ENCODE measurements at regions not wholly inside any gene's neighbourhood (a gene's known extent, or its start where the extent isn't known, plus 50 kb on each side); places are given as distances from the start of the nearest gene placed in this dataset.
"Not testable (repeated sequence)": the region's sequence is repeated elsewhere in the genome, so short reads cannot be mapped to it uniquely, and the experiment has no call there.

- no peak for DNase-seq
These were observed 539.9 kb downstream of the ZNF608 start for GRCh38 chr5:124206540-124206939.

- DNase-seq = no peak
These were observed 543.1 kb downstream of the ZNF608 start for GRCh38 chr5:124203303-124203702.

GRCh38 chr5:124200381-124200780 is 546.1 kb downstream of the ZNF608 start:
- DNase-seq = no peak

- no peak for DNase-seq
These were observed 546.5 kb downstream of the ZNF608 start for GRCh38 chr5:124199893-124200292.

GRCh38 chr5:124195411-124195810 is 551.0 kb downstream of the ZNF608 start:
- no peak for DNase-seq

- no peak for DNase-seq
These were observed 552.2 kb downstream of the ZNF608 start for GRCh38 chr5:124194282-124194681.

GRCh38 chr5:124193371-124193789 is 553.1 kb downstream of the ZNF608 start:
- DNase-seq = no peak

GRCh38 chr5:124192716-124193115 is 553.7 kb downstream of the ZNF608 start:
- DNase-seq = no peak

- no peak for DNase-seq
These were observed 560.7 kb downstream of the ZNF608 start for GRCh38 chr5:124185716-124186115.

GRCh38 chr5:124182133-124182532 is 564.3 kb downstream of the ZNF608 start:
- DNase-seq = no peak

GRCh38 chr5:124180875-124181461 is 565.5 kb downstream of the ZNF608 start:
- DNase-seq = no peak

GRCh38 chr5:124180299-124180874 is 566.1 kb downstream of the ZNF608 start:
- DNase-seq = no peak

- no peak for DNase-seq
These were observed 566.6 kb downstream of the ZNF608 start for GRCh38 chr5:124179819-124180218.

- DNase-seq = no peak
These were observed 568.4 kb downstream of the ZNF608 start for GRCh38 chr5:124178050-124178449.

GRCh38 chr5:124176692-124177091 is 569.7 kb downstream of the ZNF608 start:
- DNase-seq = no peak

GRCh38 chr5:124173386-124173785 is 573.1 kb downstream of the ZNF608 start:
- DNase-seq = no peak

GRCh38 chr5:124172389-124173003 is 573.9 kb downstream of the ZNF608 start:
- DNase-seq = no peak

- DNase-seq = not testable (repeated sequence)
These were observed 578.3 kb downstream of the ZNF608 start for GRCh38 chr5:124168093-124168492.

- no peak for DNase-seq
These were observed 583.5 kb downstream of the ZNF608 start for GRCh38 chr5:124162767-124163532.

GRCh38 chr5:124161266-124161665 is 585.2 kb downstream of the ZNF608 start:
- DNase-seq = no peak

GRCh38 chr5:124160265-124160664 is 586.2 kb downstream of the ZNF608 start:
- no peak for DNase-seq

GRCh38 chr5:124157320-124157719 is 589.1 kb downstream of the ZNF608 start:
- DNase-seq = no peak

- no peak for DNase-seq
These were observed 589.9 kb downstream of the ZNF608 start for GRCh38 chr5:124156415-124156996.
